ENCODE measurements at regions not wholly inside any gene's neighbourhood (a gene's known extent, or its start where the extent isn't known, plus 50 kb on each side); places are given as distances from the start of the nearest gene placed in this dataset.
"Not testable (repeated sequence)": the region's sequence is repeated elsewhere in the genome, so short reads cannot be mapped to it uniquely, and the experiment has no call there.

- Histone ChIP-seq H3K27ac (no peak overlapping the region), H3K4me1 (no peaks in the 10 kb centered on the region), H3K9me3 (no peaks in the 10 kb centered on the region), H3K36me3 (no peaks in the 10 kb centered on the region), H3K27me3 (no peaks in the 10 kb centered on the region), H3K4me3 (no peak overlapping the region)
- intact Hi-C loops (cut with DNase I): no loop called here
- TF ChIP-seq POLR2A (IDR thresholded peaks at IDR 0.05): no peak
- TF ChIP-seq CTCF (IDR thresholded peaks at IDR 0.05): no peak
- DNase-seq: no peak
- WGBS, 2 donors: 90 to 91% methylated on average over 4 of the region's 4 CpGs
These were observed 181.9 kb upstream of the PRSS58 start for GRCh38 chr7:142439739-142440138.

GRCh38 chr7:142438923-142439515 lies 181.2 kb upstream of the PRSS58 start:
- intact Hi-C loops (cut with DNase I): no loop called here
- 76 to 85% methylated on average over 8 of the region's 8 CpGs for WGBS, 2 donors
- no peaks in the 10 kb centered on the region for H3K27me3 ChIP-seq
- no peak overlapping the region for H3K27ac ChIP-seq
- DNase-seq: no peak
- H3K9me3 ChIP-seq: no peaks in the 10 kb centered on the region
- no peak for TF ChIP-seq POLR2A (IDR thresholded peaks at IDR 0.05)
- no peak for TF ChIP-seq CTCF (IDR thresholded peaks at IDR 0.05)
- H3K4me1 ChIP-seq: no peaks in the 10 kb centered on the region
- no peaks in the 10 kb centered on the region for H3K36me3 ChIP-seq
- no peak overlapping the region for H3K4me3 ChIP-seq

- 83 to 87% methylated on average over 12 of the region's 12 CpGs for WGBS, 2 donors
- Histone ChIP-seq H3K4me3 (no peak overlapping the region), H3K36me3 (no peaks in the 10 kb centered on the region), H3K4me1 (no peaks in the 10 kb centered on the region), H3K27ac (no peak overlapping the region), H3K9me3 (no peaks in the 10 kb centered on the region), H3K27me3 (no peaks in the 10 kb centered on the region)
- intact Hi-C loops (cut with DNase I): no loop called here
- no peak for TF ChIP-seq POLR2A (IDR thresholded peaks at IDR 0.05)
- TF ChIP-seq CTCF (IDR thresholded peaks at IDR 0.05): peak in 5 of 6 experiments; percentile 23 to 44 (median 34)
- no peak for DNase-seq
These were observed 180.5 kb upstream of the PRSS58 start for GRCh38 chr7:142438235-142438922.

GRCh38 chr7:142437741-142438140 lies 179.9 kb upstream of the PRSS58 start:
- Histone ChIP-seq H3K36me3 (no peaks in the 10 kb centered on the region), H3K27ac (no peak overlapping the region), H3K4me3 (no peak overlapping the region), H3K9me3 (no peaks in the 10 kb centered on the region), H3K4me1 (no peaks in the 10 kb centered on the region), H3K27me3 (no peaks in the 10 kb centered on the region)
- intact Hi-C loops (cut with DNase I): no loop called here
- no peak for DNase-seq
- TF ChIP-seq CTCF (IDR thresholded peaks at IDR 0.05) (no peak), POLR2A (IDR thresholded peaks at IDR 0.05) (no peak)

- no peaks in the 10 kb centered on the region for H3K36me3 ChIP-seq
- H3K4me3 ChIP-seq: no peak overlapping the region
- H3K27ac ChIP-seq: no peak overlapping the region
- no peaks in the 10 kb centered on the region for H3K9me3 ChIP-seq
- no peak for TF ChIP-seq CTCF (IDR thresholded peaks at IDR 0.05)
- no peak for TF ChIP-seq POLR2A (IDR thresholded peaks at IDR 0.05)
- WGBS, 2 donors: 67 to 76% methylated on average over 2 of the region's 2 CpGs
- no peaks in the 10 kb centered on the region for H3K4me1 ChIP-seq
- DNase-seq: no peak
- H3K27me3 ChIP-seq: no peaks in the 10 kb centered on the region
- intact Hi-C loops (cut with DNase I): no loop called here
These were observed 178.7 kb upstream of the PRSS58 start for GRCh38 chr7:142436601-142437000.

DNA sequence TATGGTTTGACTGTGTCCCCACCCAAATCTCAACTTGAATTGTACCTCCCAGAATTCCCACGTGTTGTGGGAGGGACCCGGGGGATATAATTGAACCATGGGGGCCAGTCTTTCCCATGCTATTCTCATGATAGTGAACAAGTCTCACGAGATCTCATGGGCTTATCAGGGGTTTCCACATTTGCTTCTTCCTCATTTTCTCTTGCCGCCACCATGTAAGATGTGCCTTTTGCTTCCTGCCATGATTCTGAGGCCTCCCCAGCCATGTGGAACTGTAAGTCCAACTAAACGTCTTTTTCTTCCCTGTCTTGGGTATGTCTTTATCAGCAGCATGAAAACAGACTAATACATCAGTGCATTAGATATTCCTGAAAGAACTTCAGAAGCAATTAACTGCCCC lies 177.7 kb upstream of the PRSS58 start:
- H3K4me1 ChIP-seq; DNase-seq; H3K4me3 ChIP-seq; H3K27ac ChIP-seq; H3K36me3 ChIP-seq; H3K27me3 ChIP-seq; intact Hi-C loops (cut with DNase I); H3K9me3 ChIP-seq: not testable (repeated sequence)
- WGBS, 2 donors: 63 to 86% methylated on average over 5 of the region's 5 CpGs
